ENCODE measurements at regions not wholly inside any gene's neighbourhood (a gene's known extent, or its start where the extent isn't known, plus 50 kb on each side); places are given as distances from the start of the nearest gene placed in this dataset.

DNA sequence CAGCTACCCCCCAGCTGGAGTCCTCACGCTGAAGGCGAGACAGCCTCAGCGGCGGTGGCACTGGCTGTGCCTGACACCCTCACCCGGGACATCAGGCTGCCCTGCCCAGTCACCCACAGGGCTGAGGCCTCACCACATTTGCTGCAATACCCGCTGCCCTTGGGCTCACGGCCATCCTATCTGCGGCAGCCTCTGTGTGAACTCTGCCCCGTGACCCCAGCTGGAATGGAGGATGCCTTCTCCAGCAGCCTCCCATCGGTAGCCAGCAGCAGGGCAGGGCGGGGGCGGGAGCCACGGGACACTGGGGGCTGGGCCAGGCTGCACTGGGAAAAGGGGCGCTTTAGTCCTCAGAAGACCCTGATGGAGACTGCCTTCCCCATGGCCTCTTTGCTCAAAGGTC, 112.4 kb upstream of the ZBTB40 start (continued):
- TF ChIP-seq, protein P1, sequence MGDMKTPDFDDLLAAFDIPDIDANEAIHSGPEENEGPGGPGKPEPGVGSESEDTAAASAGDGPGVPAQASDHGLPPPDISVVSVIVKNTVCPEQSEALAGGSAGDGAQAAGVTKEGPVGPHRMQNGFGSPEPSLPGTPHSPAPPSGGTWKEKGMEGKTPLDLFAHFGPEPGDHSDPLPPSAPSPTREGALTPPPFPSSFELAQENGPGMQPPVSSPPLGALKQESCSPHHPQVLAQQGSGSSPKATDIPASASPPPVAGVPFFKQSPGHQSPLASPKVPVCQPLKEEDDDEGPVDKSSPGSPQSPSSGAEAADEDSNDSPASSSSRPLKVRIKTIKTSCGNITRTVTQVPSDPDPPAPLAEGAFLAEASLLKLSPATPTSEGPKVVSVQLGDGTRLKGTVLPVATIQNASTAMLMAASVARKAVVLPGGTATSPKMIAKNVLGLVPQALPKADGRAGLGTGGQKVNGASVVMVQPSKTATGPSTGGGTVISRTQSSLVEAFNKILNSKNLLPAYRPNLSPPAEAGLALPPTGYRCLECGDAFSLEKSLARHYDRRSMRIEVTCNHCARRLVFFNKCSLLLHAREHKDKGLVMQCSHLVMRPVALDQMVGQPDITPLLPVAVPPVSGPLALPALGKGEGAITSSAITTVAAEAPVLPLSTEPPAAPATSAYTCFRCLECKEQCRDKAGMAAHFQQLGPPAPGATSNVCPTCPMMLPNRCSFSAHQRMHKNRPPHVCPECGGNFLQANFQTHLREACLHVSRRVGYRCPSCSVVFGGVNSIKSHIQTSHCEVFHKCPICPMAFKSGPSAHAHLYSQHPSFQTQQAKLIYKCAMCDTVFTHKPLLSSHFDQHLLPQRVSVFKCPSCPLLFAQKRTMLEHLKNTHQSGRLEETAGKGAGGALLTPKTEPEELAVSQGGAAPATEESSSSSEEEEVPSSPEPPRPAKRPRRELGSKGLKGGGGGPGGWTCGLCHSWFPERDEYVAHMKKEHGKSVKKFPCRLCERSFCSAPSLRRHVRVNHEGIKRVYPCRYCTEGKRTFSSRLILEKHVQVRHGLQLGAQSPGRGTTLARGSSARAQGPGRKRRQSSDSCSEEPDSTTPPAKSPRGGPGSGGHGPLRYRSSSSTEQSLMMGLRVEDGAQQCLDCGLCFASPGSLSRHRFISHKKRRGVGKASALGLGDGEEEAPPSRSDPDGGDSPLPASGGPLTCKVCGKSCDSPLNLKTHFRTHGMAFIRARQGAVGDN (CRISPR knock-in tag; IDR thresholded peaks at IDR 0.05): peak; percentile 52
- no peak for TF ChIP-seq AKAP8 (CRISPR knock-in tag; IDR thresholded peaks at IDR 0.05)
- TF ChIP-seq SRSF9 (IDR thresholded peaks at IDR 0.05; ENCODE audit: borderline replicate concordance, insufficient read depth, low read depth, low read length, poor library complexity, severe bottlenecking): no peak
- TF ChIP-seq, protein P2, sequence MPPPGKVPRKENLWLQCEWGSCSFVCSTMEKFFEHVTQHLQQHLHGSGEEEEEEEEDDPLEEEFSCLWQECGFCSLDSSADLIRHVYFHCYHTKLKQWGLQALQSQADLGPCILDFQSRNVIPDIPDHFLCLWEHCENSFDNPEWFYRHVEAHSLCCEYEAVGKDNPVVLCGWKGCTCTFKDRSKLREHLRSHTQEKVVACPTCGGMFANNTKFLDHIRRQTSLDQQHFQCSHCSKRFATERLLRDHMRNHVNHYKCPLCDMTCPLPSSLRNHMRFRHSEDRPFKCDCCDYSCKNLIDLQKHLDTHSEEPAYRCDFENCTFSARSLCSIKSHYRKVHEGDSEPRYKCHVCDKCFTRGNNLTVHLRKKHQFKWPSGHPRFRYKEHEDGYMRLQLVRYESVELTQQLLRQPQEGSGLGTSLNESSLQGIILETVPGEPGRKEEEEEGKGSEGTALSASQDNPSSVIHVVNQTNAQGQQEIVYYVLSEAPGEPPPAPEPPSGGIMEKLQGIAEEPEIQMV (CRISPR knock-in tag; IDR thresholded peaks at IDR 0.05; ENCODE audit: low read depth): peak; percentile 33; the same call in 1 of the 2 replicates
- TF ChIP-seq NFYC (CRISPR knock-in tag; IDR thresholded peaks at IDR 0.05): no peak
- peak; percentile 49 for TF ChIP-seq TEAD3 (CRISPR knock-in tag; optimal IDR thresholded peaks at IDR 0.05; ENCODE audit: borderline replicate concordance)
- TF ChIP-seq NR2F6 (IDR thresholded peaks at IDR 0.05): peak; percentile 55
- peak; percentile 74 for TF ChIP-seq NR2F6 (CRISPR knock-in tag; IDR thresholded peaks at IDR 0.05)
- TF ChIP-seq FOSL2 (CRISPR knock-in tag; IDR thresholded peaks at IDR 0.05): peak; percentile 15; the same call in 1 of the 2 replicates
- TF ChIP-seq ZNF232 (CRISPR knock-in tag; IDR thresholded peaks at IDR 0.05; ENCODE audit: borderline replicate concordance): no peak
- peak; percentile 94 for TF ChIP-seq NR2C2 (CRISPR knock-in tag; IDR thresholded peaks at IDR 0.05; ENCODE audit: borderline replicate concordance)
- TF ChIP-seq MIER3 (CRISPR knock-in tag; IDR thresholded peaks at IDR 0.05; ENCODE audit: borderline replicate concordance): no peak
- TF ChIP-seq CHD2 (IDR thresholded peaks at IDR 0.05; ENCODE audit: low read depth, low read length): no peak
- no peak for TF ChIP-seq NFIB (CRISPR knock-in tag; IDR thresholded peaks at IDR 0.05; ENCODE audit: borderline replicate concordance)
- no peak for TF ChIP-seq GZF1 (CRISPR knock-in tag; IDR thresholded peaks at IDR 0.05)
- 0 out of 2 replicates have a peak, but pooled peaks have one; percentile 18 for TF ChIP-seq RXRB (CRISPR knock-in tag; IDR thresholded peaks at IDR 0.05; ENCODE audit: borderline replicate concordance)
- TF ChIP-seq THYN1 (CRISPR knock-in tag; IDR thresholded peaks at IDR 0.05; ENCODE audit: borderline replicate concordance, low read depth): no peak
- peak; percentile 73 for TF ChIP-seq HNF4A (CRISPR knock-in tag; IDR thresholded peaks at IDR 0.05)
- TF ChIP-seq, protein P3, sequence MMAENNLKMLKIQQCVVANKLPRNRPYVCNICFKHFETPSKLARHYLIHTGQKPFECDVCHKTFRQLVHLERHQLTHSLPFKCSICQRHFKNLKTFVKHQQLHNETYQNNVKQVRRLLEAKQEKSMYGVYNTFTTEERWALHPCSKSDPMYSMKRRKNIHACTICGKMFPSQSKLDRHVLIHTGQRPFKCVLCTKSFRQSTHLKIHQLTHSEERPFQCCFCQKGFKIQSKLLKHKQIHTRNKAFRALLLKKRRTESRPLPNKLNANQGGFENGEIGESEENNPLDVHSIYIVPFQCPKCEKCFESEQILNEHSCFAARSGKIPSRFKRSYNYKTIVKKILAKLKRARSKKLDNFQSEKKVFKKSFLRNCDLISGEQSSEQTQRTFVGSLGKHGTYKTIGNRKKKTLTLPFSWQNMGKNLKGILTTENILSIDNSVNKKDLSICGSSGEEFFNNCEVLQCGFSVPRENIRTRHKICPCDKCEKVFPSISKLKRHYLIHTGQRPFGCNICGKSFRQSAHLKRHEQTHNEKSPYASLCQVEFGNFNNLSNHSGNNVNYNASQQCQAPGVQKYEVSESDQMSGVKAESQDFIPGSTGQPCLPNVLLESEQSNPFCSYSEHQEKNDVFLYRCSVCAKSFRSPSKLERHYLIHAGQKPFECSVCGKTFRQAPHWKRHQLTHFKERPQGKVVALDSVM (CRISPR knock-in tag; IDR thresholded peaks at IDR 0.05): peak; percentile 84
- no peak for TF ChIP-seq ZNF746 (CRISPR knock-in tag; IDR thresholded peaks at IDR 0.05)
- no peak for TF ChIP-seq ZNF296 (CRISPR knock-in tag; conservative IDR thresholded peaks at IDR 0.05)
- TF ChIP-seq SALL1 (CRISPR knock-in tag; IDR thresholded peaks at IDR 0.05): 0 out of 2 replicates have a peak, but pooled peaks have one; percentile 17

Measured in HepG2 (cell line).